ENCODE measurements at regions not wholly inside any gene's neighbourhood (a gene's known extent, or its start where the extent isn't known, plus 50 kb on each side); places are given as distances from the start of the nearest gene placed in this dataset.

DNA sequence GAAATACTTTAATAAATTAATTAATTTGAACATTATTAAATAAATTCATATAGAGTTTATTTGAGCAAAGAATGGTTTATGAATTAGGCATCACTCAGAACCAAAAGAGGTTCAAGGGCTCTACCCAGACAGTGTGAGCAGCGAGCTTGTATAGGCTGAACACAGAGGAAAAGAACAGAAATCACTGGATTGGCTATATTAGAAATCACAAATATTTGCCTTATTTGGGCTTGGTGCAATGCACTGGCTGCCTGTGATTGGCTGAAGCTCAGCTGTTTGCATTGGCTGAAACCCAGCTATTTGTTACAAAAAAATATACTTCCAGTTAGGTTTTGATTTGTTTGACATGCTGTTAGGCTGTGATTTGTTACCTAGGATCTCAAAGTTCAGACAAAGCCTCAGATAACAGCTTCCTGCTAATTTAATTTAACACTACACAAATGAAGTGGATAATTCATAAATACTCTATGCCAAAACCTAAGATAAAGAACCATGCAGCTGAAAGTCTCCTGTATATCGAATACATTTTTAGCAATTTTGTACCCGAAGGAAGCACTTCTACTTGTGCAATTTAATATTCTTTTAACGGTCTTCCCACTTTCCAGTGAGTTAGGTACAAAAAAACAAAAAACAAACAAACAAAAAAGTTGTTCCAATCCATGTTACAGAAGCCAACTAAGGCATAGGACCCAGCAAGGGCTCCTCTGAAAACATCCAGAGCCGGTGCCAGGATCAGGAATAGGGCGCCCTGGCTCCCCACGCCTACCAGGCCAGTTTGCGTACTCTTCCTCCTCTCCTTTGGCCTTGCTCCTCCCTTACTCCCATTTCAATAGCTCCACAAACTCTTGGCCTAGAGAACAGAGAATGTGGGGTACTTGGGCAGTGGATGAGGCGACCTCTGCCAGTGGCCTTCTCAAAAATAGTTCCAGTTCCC lies 179.1 kb downstream of the DUSP10 start:
- no peak overlapping the region for H3K4me3 ChIP-seq (ENCODE audit: low read length in 2 of 2)
- H3K36me3 ChIP-seq (ENCODE audit: control insufficient read depth in 2 of 2, insufficient read depth in 2 of 2, low read length in 2 of 2), result no peaks in the 10 kb centered on the region
- H3K27ac ChIP-seq (ENCODE audit: low read depth in 2 of 2, low read length in 2 of 2), result no peak overlapping the region
- no peak overlapping the region for H3K9ac ChIP-seq (ENCODE audit: low read depth in 1 of 2, low read length in 2 of 2)
- no peaks in the 10 kb centered on the region for H3K4me1 ChIP-seq (ENCODE audit: control insufficient read depth in 2 of 2, insufficient read depth in 2 of 2, low read length in 2 of 2)
- H3K9me3 ChIP-seq (ENCODE audit: control insufficient read depth in 2 of 2, low read length in 2 of 2), result no peaks in the 10 kb centered on the region
- no peaks in the 10 kb centered on the region for H3K27me3 ChIP-seq (ENCODE audit: control insufficient read depth in 2 of 2, insufficient read depth in 2 of 2, low read length in 2 of 2)

DNA sequence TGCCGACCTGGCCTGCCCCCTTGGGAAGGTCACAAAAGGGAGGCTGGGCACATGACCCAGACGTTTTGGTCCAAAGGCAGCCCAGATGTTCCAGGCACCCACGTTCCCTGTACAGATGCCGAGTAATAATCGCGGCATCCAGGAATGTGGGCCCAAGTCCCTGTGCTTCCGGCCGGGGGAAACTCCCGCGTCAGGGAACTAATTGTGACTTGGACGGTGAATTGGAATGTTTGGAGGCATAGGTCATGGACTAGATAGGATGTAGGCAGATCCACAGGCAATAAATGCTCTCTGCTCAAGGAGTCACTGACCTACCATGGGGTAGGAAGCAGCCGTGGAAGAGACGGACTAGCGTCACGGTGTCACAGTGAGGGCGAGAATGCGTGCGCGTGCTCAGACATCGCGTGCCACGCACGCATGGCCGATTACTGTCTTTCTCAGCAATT lies 178.4 kb downstream of the DUSP10 start:
- H3K9ac ChIP-seq (ENCODE audit: low read depth in 1 of 2, low read length in 2 of 2), result no peak overlapping the region
- H3K4me3 ChIP-seq (ENCODE audit: low read length in 2 of 2), result no peak overlapping the region
- no peaks in the 10 kb centered on the region for H3K27me3 ChIP-seq (ENCODE audit: control insufficient read depth in 2 of 2, insufficient read depth in 2 of 2, low read length in 2 of 2)
- no peaks in the 10 kb centered on the region for H3K9me3 ChIP-seq (ENCODE audit: control insufficient read depth in 2 of 2, low read length in 2 of 2)
- H3K27ac ChIP-seq (ENCODE audit: low read depth in 2 of 2, low read length in 2 of 2), result no peak overlapping the region
- H3K4me1 ChIP-seq (ENCODE audit: control insufficient read depth in 2 of 2, insufficient read depth in 2 of 2, low read length in 2 of 2), result no peaks in the 10 kb centered on the region
- H3K36me3 ChIP-seq (ENCODE audit: control insufficient read depth in 2 of 2, insufficient read depth in 2 of 2, low read length in 2 of 2), result no peaks in the 10 kb centered on the region

DNA sequence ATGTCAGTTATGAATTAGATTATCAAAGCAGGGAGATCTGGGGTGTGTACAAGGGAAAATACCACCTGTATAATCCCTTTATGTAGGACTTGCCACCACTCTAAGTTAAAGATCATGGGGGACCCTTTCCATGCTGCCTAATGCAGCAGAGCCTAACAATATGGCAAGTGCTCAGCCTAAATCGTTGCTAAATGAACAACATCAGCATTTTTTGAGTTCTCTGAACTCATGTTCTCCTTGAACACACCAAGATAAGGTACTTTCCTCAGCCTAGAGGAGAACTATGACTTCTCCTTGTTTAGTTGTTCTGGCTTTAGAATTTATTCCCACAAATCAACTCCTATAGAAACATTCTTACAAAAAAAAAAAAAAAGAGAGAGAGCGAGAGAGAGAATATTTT lies 177.0 kb downstream of the DUSP10 start:
- no peaks in the 10 kb centered on the region for H3K9me3 ChIP-seq (ENCODE audit: control insufficient read depth in 2 of 2, low read length in 2 of 2)
- H3K9ac ChIP-seq (ENCODE audit: low read depth in 1 of 2, low read length in 2 of 2), result no peak overlapping the region
- H3K27me3 ChIP-seq (ENCODE audit: control insufficient read depth in 2 of 2, insufficient read depth in 2 of 2, low read length in 2 of 2), result no peaks in the 10 kb centered on the region
- H3K27ac ChIP-seq (ENCODE audit: low read depth in 2 of 2, low read length in 2 of 2), result no peak overlapping the region
- H3K4me1 ChIP-seq (ENCODE audit: control insufficient read depth in 2 of 2, insufficient read depth in 2 of 2, low read length in 2 of 2), result no peaks in the 10 kb centered on the region
- H3K4me3 ChIP-seq (ENCODE audit: low read length in 2 of 2), result no peak overlapping the region
- no peaks in the 10 kb centered on the region for H3K36me3 ChIP-seq (ENCODE audit: control insufficient read depth in 2 of 2, insufficient read depth in 2 of 2, low read length in 2 of 2)

DNA sequence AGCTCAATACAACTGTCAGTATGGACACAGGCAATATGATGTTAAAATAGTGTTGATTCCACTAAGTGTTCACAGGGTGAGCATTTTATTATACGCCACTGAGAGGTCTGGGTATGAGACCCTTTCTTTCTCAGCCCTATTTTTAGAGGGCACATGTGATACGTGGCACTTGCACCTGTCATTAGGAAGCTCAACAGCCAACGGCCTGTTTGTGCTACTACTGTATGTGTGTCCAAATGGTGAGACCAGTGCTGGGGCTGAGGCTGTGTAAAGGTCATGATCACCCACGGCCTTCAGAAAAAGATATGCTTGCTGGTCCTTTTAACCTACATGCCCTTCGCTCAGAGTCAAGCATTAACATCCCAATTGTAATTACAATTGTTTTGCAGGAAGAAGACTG lies 176.2 kb downstream of the DUSP10 start:
- Histone ChIP-seq H3K9me3 (ENCODE audit: control insufficient read depth in 2 of 2, low read length in 2 of 2) (no peaks in the 10 kb centered on the region), H3K4me1 (ENCODE audit: control insufficient read depth in 2 of 2, insufficient read depth in 2 of 2, low read length in 2 of 2) (no peaks in the 10 kb centered on the region), H3K36me3 (ENCODE audit: control insufficient read depth in 2 of 2, insufficient read depth in 2 of 2, low read length in 2 of 2) (no peaks in the 10 kb centered on the region), H3K27ac (ENCODE audit: low read depth in 2 of 2, low read length in 2 of 2) (no peak overlapping the region), H3K9ac (ENCODE audit: low read depth in 1 of 2, low read length in 2 of 2) (no peak overlapping the region), H3K27me3 (ENCODE audit: control insufficient read depth in 2 of 2, insufficient read depth in 2 of 2, low read length in 2 of 2) (no peaks in the 10 kb centered on the region), H3K4me3 (ENCODE audit: low read length in 2 of 2) (no peak overlapping the region)

DNA sequence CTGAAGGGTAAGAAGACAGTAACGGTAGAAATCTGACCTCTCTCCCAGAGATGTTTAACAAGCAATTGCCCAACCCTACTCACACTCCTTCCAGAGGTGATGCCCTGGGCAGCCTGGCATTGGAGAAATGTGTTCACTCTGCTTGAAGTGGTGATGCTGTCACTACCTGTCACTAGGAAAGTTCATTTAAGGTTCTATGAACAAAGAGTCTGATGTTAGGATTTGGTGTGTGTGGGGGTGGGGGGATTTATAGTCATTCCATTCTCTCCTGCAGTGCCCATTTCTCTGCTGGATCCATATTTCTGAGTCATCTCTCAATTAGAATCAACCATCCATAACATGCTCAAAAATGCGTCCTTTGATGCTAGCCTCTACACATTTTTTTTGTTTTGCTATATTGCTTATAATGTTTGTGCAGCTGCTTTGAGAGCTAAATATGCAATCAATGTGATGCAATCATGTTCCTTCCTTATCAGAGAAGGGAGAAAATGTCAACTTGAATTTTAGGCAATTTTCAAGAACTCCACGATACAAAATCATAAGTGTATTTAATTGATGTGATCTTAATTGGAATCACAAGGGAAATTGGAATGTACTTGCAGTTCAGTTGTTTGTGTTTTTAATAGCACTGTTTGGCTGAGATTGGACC lies 173.9 kb downstream of the DUSP10 start:
- Histone ChIP-seq H3K9ac (ENCODE audit: low read depth in 1 of 2, low read length in 2 of 2) (no peak overlapping the region), H3K27me3 (ENCODE audit: control insufficient read depth in 2 of 2, insufficient read depth in 2 of 2, low read length in 2 of 2) (no peaks in the 10 kb centered on the region), H3K4me1 (ENCODE audit: control insufficient read depth in 2 of 2, insufficient read depth in 2 of 2, low read length in 2 of 2) (no peaks in the 10 kb centered on the region), H3K4me3 (ENCODE audit: low read length in 2 of 2) (no peak overlapping the region), H3K36me3 (ENCODE audit: control insufficient read depth in 2 of 2, insufficient read depth in 2 of 2, low read length in 2 of 2) (no peaks in the 10 kb centered on the region), H3K27ac (ENCODE audit: low read depth in 2 of 2, low read length in 2 of 2) (no peak overlapping the region), H3K9me3 (ENCODE audit: control insufficient read depth in 2 of 2, low read length in 2 of 2) (no peaks in the 10 kb centered on the region)

DNA sequence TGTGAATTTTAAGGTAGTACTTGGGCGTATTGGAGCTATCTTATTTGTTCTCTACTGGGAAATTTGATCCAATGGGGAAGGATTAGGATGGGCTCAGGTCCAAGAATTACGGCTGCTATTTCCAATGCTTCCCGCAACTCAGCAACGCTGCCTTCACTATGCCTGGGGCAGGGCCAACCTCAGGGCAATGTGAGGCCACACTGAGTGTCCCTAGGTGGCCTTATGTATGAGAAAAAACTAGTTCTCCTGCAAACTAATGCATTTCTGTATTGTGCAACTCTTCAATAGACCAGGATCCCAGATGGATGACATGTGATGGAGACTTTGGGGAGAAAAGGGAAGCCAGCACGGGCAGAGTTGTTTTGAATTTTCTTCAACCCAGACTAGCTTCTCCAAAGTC lies 168.1 kb downstream of the DUSP10 start:
- Histone ChIP-seq H3K4me1 (ENCODE audit: control insufficient read depth in 2 of 2, insufficient read depth in 2 of 2, low read length in 2 of 2) (no peaks in the 10 kb centered on the region), H3K36me3 (ENCODE audit: control insufficient read depth in 2 of 2, insufficient read depth in 2 of 2, low read length in 2 of 2) (no peaks in the 10 kb centered on the region), H3K4me3 (ENCODE audit: low read length in 2 of 2) (no peak overlapping the region), H3K9me3 (ENCODE audit: control insufficient read depth in 2 of 2, low read length in 2 of 2) (no peaks in the 10 kb centered on the region), H3K9ac (ENCODE audit: low read depth in 1 of 2, low read length in 2 of 2) (no peak overlapping the region), H3K27me3 (ENCODE audit: control insufficient read depth in 2 of 2, insufficient read depth in 2 of 2, low read length in 2 of 2) (no peaks in the 10 kb centered on the region), H3K27ac (ENCODE audit: low read depth in 2 of 2, low read length in 2 of 2) (no peak overlapping the region)

DNA sequence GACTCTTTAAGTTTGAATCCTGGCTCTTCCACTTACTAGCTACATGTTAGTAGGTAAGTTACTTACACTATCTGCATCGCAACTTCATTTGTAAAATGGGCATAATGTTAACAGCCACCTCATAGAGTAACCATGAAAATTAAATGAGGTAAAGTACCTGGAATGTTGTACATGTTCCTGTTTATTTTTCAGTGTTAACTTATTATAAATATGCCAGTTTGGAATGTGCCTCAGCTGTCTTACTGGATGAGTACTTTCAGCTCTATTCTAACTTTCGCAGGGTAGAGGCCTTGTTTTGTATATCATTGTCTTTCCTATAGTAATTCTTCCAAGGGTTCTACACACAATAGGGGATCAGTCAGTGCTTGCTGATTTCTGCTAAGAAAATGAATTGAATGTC lies 167.4 kb downstream of the DUSP10 start:
- Histone ChIP-seq H3K27me3 (ENCODE audit: control insufficient read depth in 2 of 2, insufficient read depth in 2 of 2, low read length in 2 of 2) (no peaks in the 10 kb centered on the region), H3K36me3 (ENCODE audit: control insufficient read depth in 2 of 2, insufficient read depth in 2 of 2, low read length in 2 of 2) (no peaks in the 10 kb centered on the region), H3K9me3 (ENCODE audit: control insufficient read depth in 2 of 2, low read length in 2 of 2) (no peaks in the 10 kb centered on the region), H3K27ac (ENCODE audit: low read depth in 2 of 2, low read length in 2 of 2) (no peak overlapping the region), H3K4me1 (ENCODE audit: control insufficient read depth in 2 of 2, insufficient read depth in 2 of 2, low read length in 2 of 2) (no peaks in the 10 kb centered on the region), H3K4me3 (ENCODE audit: low read length in 2 of 2) (no peak overlapping the region), H3K9ac (ENCODE audit: low read depth in 1 of 2, low read length in 2 of 2) (no peak overlapping the region)

DNA sequence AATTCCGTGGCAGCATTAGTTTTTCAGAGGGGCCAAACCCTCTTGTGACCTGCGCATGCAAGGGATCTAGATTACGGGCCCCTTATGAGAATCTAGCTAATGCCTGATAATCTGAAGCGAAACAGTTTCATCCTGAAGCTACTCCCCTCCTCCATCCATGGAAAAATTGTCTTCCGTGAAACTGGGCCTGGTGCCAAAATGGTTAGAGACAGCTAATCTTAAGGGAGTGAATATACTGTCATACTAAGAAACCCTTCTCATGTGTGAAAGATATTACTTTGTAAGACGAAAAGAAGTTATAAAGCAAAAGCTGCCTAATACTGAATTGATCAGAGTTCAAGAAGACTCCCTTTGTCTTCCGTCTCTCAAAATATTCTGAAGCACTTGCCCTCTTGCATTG lies 166.3 kb downstream of the DUSP10 start:
- Histone ChIP-seq H3K9me3 (ENCODE audit: control insufficient read depth in 2 of 2, low read length in 2 of 2) (no peaks in the 10 kb centered on the region), H3K27ac (ENCODE audit: low read depth in 2 of 2, low read length in 2 of 2) (no peak overlapping the region), H3K27me3 (ENCODE audit: control insufficient read depth in 2 of 2, insufficient read depth in 2 of 2, low read length in 2 of 2) (no peaks in the 10 kb centered on the region), H3K4me3 (ENCODE audit: low read length in 2 of 2) (no peak overlapping the region), H3K9ac (ENCODE audit: low read depth in 1 of 2, low read length in 2 of 2) (no peak overlapping the region), H3K36me3 (ENCODE audit: control insufficient read depth in 2 of 2, insufficient read depth in 2 of 2, low read length in 2 of 2) (no peaks in the 10 kb centered on the region), H3K4me1 (ENCODE audit: control insufficient read depth in 2 of 2, insufficient read depth in 2 of 2, low read length in 2 of 2) (no peaks in the 10 kb centered on the region)

DNA sequence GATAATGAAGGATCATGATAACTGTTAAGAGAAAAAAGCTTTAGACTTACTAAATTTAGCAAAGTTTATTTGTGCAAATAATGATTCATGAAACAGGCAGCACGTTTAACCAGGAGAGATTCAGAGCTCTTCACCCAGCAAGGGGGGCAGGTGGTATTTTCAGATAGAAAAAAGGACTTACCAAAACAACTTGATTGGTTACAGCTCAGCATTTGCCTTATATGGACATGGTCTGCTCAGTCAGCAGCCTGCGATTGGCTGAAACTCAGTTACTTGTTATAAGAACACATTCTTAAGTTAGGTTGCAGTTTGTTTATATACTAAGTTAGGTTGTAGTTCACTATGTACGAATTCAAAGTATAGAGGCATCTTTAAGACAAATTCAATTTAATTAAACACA lies 165.6 kb downstream of the DUSP10 start:
- Histone ChIP-seq H3K9me3 (ENCODE audit: control insufficient read depth in 2 of 2, low read length in 2 of 2) (no peaks in the 10 kb centered on the region), H3K36me3 (ENCODE audit: control insufficient read depth in 2 of 2, insufficient read depth in 2 of 2, low read length in 2 of 2) (no peaks in the 10 kb centered on the region), H3K27ac (ENCODE audit: low read depth in 2 of 2, low read length in 2 of 2) (no peak overlapping the region), H3K4me1 (ENCODE audit: control insufficient read depth in 2 of 2, insufficient read depth in 2 of 2, low read length in 2 of 2) (no peaks in the 10 kb centered on the region), H3K4me3 (ENCODE audit: low read length in 2 of 2) (no peak overlapping the region), H3K9ac (ENCODE audit: low read depth in 1 of 2, low read length in 2 of 2) (no peak overlapping the region), H3K27me3 (ENCODE audit: control insufficient read depth in 2 of 2, insufficient read depth in 2 of 2, low read length in 2 of 2) (no peaks in the 10 kb centered on the region)

DNA sequence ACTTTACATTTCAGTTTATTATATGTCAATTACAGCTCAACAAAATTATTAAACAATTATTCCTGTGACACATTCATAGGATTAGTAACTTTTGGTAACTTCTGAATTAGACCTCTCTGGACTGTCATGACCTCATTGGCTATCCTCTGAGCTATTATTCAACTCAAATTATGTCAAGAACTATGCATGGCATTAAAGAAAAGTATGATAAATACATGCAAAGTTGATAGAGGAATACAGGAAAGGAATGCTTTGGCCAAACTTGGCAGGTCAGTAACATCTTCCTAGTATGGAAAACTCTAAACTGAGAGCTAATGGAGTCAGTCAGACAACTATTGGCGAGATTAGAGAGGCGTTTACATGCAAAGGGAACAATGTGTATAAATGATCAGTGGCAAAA lies 158.4 kb downstream of the DUSP10 start:
- no peaks in the 10 kb centered on the region for H3K27me3 ChIP-seq (ENCODE audit: control insufficient read depth in 2 of 2, insufficient read depth in 2 of 2, low read length in 2 of 2)
- no peak overlapping the region for H3K27ac ChIP-seq (ENCODE audit: low read depth in 2 of 2, low read length in 2 of 2)
- no peak overlapping the region for H3K9ac ChIP-seq (ENCODE audit: low read depth in 1 of 2, low read length in 2 of 2)
- no peaks in the 10 kb centered on the region for H3K36me3 ChIP-seq (ENCODE audit: control insufficient read depth in 2 of 2, insufficient read depth in 2 of 2, low read length in 2 of 2)
- no peak overlapping the region for H3K4me3 ChIP-seq (ENCODE audit: low read length in 2 of 2)
- no peaks in the 10 kb centered on the region for H3K9me3 ChIP-seq (ENCODE audit: control insufficient read depth in 2 of 2, low read length in 2 of 2)
- no peaks in the 10 kb centered on the region for H3K4me1 ChIP-seq (ENCODE audit: control insufficient read depth in 2 of 2, insufficient read depth in 2 of 2, low read length in 2 of 2)
